Dermis blood vessel endothelial cell (primary cell): ENCODE measurements at regions not wholly inside any gene's neighbourhood (a gene's known extent, or its start where the extent isn't known, plus 50 kb on each side); places are given as distances from the start of the nearest gene placed in this dataset.

Experiments
- DNase-seq: peaks from one replicate; pipeline ENCODE4 v3.0.0; 2010

DNA sequence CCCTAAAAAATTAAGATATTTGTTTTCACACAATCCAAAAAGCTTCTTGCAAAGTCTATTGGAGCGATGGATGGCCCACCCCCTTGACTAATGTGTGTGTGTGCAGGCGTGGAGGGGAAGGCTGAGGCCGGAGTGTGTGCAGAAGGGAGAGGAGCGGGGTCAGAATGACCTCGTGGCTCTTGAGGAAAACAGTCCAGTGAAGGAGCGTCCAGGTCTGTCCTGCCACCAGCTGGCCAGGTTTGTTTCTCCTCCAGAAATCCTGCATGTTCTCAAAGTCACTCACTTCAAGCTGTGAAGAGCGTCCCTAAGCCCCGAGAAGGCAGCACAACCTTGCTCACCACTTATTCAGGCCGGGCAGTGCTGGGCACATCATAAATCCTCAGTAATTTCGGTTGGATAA, 69.5 kb upstream of the SSX2IP start:
- no peak for DNase-seq

DNA sequence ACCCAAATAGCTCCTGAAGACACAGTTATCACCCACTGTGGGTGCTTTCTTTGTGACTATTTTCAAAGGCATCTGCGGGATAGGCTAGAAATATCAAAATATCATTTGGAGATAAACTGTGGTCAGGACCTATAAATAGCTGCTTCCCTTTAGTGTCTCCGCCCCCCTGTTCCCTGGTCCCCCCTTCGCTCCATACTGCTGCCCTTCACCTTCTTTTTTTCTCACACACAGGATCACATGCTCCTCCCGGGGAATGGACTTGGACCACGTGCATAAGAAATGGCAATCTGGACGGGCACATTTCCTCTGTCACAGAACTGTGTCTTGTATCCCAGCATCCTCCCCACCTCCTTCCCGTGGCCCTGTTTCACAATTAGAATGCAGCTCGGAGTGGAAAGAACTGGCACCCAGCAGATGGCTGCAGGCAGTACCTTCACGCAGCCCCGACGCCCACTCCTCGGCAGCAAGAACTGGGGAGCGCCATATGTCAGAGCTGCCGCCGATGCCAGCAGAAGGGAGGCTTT, 68.8 kb upstream of the SSX2IP start:
- no peak for DNase-seq

DNA sequence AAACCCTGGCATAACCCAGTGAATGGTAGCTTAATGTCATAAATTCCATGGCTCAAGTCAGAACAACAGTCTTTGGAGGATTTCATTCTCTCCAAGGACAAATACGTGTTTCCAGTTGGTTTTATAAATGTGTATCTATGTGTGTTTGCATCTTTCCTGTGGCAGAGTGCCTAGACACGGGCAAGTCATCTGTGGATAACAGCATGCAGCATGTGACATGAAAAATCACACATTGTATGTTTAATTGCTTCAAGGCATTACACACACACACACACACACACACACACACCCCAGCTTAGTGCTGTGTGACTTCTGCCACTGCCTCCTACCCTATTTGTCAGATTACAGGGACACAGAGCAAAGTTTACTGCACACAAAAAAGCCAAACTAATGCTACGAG, 68.2 kb upstream of the SSX2IP start:
- no peak for DNase-seq

DNA sequence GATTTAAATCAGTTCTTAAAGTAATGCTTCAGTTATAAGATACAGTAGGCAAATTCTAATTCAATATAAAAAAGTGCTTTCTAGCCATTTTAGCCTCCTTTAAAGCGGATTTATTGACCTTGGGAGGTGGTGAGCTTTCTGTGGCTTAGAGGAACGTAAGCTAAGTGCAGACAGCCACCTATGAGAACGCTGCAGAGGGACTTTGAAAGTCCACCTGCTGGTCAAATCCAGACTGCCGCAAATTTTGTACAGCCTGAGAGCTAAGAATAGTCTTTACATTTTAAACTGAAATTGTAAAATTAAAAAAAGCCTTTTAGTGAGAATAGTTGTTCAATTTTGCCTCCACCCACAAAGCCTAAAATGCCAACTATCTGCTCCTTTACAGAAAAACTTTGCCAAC, 67.0 kb upstream of the SSX2IP start:
- peak; percentile 12 for DNase-seq

DNA sequence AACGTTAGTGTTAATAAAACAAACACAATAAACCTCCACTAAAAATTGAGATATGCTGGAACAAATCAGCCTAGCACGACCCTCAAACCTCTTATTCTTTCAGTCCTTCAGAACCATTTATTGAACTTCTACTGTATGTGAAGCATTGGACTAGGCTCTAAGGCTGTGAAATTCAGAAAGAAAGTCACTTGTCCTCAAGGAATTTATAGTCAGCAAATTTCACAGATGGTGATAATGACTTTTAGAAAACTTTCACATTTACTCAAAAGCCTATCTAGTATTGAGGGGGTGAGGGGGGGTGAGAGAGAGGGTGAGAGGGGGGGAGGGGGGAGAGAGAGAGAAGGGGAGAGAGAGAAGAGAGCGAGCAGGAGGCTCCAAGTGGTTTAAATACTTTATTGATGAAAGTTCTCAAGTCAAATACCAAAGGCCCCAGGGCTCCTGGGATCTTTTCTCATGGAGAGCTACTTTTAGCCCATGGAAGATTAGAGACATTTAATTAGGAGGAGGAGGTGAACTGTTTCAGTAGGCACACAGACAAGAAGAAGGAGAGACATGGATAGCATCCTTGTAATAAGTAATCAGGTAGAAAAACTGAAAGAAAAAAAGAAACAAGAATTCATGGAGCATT, 66.3 kb upstream of the SSX2IP start:
- no peak for DNase-seq

DNA sequence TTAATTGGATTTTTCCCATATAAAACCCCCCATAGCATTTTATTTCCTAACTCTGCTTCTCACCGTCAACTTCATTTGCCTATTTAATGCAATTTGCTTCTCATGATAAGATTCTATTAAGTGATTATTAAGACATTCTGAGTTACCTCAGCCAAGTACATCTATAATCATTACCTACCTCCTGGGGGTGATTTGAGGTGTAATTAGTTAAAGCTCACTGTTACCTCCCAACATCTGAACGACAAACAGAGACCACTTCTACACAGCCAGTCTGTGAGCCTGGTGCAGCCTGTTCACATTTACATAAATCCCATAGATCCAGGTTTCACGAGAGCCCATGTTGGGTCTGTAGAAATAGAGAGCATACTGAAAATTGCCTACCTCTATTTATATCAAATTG, 65.7 kb upstream of the SSX2IP start:
- DNase-seq, result no peak

DNA sequence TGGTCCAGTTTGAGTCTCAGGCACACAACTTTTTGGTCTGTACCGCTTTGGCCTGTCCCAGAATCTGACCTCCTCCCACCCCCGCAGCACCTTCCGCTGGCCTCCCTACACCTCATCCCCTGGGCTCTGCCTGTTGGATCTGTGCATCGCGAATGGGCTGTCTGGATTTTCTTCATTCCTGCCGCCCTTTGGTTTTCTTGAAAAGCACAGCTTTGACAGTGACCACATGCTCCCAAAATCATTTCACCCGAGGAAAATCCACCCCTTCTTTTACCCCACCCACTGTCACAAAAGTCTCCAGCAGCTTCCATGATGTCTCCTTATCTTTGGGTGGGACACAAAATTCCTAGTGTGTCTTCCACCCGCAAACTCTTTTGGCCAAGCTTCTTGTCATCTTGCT, 65.0 kb upstream of the SSX2IP start:
- no peak for DNase-seq

DNA sequence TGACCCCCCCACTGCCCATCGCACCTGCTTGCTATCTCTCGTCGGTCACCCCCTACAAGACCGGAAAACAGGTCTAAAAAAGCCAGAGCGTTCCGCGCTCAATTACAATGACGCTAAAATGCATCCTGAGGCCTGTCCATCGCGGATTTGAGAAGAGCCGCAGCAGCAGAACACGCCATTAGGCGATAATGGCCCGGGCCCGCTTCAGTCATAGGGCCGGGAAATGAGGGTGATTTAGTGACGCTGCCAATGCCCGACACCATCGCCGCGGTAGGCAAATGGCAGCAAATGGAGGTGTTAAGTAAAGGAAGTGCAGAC, 64.1 kb upstream of the SSX2IP start:
- DNase-seq, result peak; percentile 6

DNA sequence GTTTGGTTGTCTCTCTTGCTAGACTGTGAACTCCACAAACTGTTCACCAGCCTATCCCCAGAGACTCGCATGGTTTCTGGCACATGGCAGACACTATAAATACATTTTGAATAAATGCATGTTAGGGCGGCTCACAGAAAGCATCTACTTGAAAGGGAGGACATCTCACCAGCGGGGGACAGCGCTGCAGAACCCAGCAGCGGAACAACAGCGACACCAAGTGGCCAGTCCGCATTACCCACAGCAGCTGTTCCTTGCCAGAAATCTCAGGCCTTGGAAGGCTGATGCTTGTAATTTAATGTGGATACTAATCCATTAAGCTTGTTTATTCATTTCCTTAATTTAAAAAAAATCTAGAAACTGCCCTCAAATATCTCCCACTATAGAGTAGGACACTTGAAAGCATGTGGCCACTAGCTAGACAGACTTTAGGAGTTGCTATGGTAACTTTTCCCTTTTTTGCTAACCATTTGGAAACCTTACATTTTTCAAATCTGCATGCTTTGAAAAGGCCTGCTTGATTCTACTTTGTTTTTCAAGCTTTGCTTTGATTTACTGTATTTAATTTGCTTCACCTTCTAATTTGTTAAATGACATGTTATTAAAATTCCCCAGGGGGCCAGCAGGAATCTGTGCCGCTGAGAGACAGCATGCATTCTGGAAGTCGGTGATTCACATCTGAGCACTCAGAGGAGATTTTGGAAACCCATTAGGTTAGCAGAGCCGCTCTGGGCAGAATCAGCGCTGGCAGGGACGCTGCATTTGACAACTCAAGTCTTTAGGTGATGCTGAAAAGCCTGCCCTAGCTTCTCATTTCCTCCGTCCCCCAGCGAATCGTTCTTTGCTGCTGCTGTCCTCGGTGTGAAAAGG, 63.5 kb upstream of the SSX2IP start:
- peak; percentile 89 for DNase-seq

DNA sequence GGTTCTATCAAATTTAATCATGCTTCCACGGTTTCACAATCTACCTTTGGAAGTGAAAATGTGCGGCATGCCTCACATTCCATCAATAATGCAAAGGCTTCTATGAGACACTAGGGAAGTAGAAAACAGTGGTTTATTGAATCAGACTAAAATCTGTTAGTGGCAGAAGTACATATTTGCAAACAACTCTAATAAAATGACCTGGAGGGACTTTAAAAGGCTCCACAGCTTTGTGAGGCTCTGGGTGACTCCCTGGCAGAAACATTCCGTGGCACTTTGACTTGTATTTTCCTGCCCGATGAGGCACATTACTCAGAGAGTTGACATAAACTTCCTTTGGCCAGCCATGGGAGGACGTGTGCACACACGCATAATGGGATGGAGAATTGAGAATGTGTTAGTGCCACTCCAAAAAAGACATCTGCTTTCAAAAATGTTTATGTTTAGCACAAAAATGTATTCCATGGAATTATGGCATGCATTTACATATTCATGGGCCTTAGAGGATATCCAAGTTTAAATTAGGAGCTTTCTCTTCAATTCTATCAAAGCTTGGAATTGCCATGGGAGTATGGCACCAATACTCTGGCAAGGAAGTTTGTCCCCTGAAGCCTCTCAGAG, 60.0 kb upstream of the SSX2IP start:
- DNase-seq, result peak; percentile 7

DNA sequence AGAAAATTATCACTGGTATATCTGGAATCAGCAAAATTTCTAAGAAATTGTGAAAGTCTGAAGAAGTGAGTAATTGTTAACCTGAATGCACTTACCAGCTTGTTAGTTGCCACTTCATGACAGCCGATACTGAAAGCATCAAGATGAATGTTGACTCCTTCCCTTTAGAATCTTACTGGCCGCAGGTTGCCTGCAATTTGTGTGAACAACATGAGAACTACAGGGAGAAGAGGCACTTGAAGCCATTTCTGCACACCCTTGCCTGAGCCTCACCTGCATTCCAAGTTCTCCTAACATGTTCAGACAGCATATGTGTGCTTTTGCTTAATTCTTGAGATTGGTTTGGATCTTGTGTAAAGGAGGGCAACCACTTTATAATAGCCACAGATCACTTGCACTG, 59.2 kb upstream of the SSX2IP start:
- DNase-seq, result no peak

DNA sequence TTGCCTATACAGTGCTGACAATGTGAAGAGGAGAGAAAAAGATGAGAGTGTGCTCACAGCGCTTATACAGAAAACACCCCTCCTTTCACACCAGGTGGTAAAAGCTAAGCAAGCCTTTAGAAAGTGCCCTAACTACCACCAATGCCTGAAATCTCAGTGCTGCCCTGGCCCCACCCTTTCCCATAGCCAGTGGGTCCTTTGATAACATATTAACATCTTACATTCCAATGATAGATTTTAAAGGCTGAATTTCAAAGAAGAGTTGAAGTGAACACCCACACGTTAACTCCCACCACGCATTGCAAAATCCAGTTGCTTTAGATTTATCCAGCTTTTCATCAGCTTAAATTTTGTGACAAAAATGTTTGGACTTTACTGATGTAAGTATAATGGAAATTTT, 58.1 kb upstream of the SSX2IP start:
- DNase-seq, result no peak

DNA sequence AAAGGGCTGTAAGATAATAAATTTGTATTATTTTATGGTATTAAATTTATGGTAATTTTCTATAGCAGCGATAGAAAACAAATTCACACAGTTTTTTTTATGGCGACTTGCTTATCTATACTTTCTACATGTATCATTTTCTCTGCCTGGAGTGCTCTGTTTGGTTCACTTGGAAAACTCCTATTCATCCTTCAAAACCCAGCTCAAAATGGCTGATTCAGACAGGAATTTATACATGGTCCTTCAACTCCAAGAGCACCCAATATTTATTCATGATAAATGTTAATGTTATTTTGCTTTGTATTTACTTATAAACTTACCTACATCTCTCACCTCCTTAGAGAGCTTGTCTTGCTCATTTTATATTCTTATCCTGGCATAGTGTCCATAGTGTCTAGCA, 55.6 kb upstream of the SSX2IP start:
- DNase-seq, result no peak

DNA sequence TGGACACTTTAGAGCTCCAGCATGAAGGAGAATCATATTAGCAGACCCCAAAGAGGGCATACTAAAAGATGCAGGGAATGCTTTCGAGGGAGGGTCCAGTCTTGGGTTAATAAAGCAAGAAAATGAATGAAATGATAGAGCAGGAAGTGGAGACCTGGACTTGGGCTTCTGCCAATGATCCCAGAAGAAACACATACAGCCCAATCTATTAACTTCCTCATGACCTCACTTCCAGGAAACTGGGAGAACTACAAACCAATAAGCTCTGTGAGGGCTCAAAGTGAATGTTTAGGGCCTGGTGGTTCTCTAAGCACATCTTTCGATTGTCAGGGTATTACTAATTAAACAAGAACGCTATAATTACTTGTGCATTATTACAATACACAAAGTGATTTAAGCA, 53.6 kb upstream of the SSX2IP start:
- DNase-seq, result no peak

DNA sequence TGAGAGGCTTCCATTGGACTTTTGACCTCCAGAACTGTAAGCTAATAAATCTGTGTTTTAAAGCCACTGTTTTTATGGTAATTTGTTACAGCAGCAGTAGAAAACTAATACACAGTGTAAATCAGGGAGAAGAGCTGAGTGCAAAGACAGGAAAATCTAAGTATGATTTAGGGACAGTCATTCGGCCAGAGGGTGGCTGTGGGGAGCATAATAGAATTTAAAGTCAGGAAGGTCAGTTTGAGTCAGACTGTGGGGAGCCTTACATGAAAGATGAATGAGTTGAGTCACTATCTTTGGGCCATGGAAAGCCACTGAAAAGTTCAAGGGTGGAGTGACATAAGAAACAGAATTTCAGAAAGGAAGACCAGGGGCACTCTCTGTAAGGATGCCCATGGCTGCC, 52.4 kb upstream of the SSX2IP start:
- DNase-seq, result no peak

DNA sequence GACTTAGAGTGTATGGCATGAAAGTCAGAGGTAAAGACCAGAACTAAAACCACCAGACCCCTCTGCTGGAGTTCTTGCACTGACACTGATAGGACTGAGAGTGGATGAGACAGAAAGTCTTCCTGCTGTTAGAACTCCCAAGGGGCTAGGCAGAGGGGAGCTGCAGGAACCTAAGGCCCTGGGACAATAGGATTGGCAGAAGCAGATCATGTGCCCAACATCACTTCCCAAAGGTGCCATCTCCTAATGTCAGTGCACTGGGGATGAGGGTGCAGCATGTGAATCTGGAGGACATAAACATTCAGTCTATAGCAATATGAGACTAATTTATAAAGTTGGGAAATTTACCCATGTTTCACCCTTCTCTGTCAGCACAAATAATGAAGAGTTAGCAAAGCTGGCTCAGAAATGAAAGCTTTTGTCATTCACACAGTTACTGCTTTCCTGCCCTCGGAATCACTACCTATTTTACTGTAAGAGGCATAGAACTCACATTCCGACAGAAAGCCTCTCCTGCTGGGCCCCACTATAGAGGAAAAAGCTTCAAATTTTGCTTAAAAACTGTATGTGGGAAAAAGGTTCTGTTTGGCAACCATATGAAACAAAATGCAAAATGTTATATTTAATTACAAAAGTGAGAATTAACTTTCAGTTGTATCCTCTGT, 49.9 kb upstream of the SSX2IP start:
- DNase-seq, result no peak
